ENCODE measurements at regions not wholly inside any gene's neighbourhood (a gene's known extent, or its start where the extent isn't known, plus 50 kb on each side); places are given as distances from the start of the nearest gene placed in this dataset.

DNA sequence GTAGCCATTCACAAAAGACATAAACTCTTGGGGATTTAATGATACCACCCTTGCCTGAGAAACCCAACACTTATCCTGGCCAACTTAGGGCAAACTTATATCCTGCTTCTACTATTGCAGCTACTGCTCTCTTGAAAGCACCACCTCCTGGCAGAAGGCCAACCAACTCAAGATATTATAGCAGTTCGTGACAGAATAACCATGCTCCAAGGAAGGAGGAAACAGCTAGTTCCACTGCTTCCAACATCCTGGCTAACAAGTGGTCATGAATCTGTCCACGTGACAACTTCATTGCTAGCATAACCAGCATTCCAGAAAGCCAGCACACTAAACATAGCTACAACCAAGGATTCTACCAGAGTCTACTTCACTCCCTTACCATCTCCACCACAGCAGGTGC is 1037.5 kb downstream of the TBL1XR1 start:
- TF ChIP-seq NR1H2 (CRISPR knock-in tag; IDR thresholded peaks at IDR 0.05) (no peak), CTCF (IDR thresholded peaks at IDR 0.05) (no peak), ZNF232 (CRISPR knock-in tag; IDR thresholded peaks at IDR 0.05) (no peak), CREB1 (CRISPR knock-in tag; IDR thresholded peaks at IDR 0.05) (no peak), ELF4 (CRISPR knock-in tag; IDR thresholded peaks at IDR 0.05; ENCODE audit: low read depth) (no peak), MYBL2 (CRISPR knock-in tag; IDR thresholded peaks at IDR 0.05) (no peak), NFE2L1 (CRISPR knock-in tag; IDR thresholded peaks at IDR 0.05) (no peak)
- TF ChIP-seq, protein P1, sequence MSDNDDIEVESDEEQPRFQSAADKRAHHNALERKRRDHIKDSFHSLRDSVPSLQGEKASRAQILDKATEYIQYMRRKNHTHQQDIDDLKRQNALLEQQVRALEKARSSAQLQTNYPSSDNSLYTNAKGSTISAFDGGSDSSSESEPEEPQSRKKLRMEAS (CRISPR knock-in tag; IDR thresholded peaks at IDR 0.05): no peak

All from WTC11 (cell line).